SHP77 (cell line): ENCODE measurements at regions not wholly inside any gene's neighbourhood (a gene's known extent, or its start where the extent isn't known, plus 50 kb on each side); places are given as distances from the start of the nearest gene placed in this dataset.

Experiments
- DNase-seq, 2 experiments: peaks; one replicate each; lab custom pipeline; 2025; lab: John Stamatoyannopoulos, UW

GRCh38 chr10:4344492-4344994 lies 481.5 kb upstream of the AKR1E2 start:
- no peak for DNase-seq

DNA sequence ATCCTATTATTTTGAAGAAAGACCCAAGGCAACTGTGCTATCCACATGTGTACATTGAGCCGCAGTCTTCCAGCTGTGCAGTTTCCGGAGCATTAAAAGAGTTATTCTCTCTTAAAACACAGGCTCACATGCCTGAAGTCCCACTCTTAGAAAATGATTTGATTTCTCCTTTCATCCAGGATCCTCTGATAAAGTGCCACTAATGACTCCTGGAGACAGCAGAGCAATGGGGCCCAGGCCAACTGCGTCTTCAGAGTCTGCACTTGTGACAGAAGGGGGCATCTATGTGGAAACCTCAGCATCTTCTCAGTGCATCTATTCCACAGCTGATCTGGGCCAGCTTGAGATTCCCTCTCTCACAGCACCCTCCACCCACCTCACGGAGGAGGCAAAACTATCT lies 482.1 kb upstream of the AKR1E2 start:
- DNase-seq, result no peak

DNA sequence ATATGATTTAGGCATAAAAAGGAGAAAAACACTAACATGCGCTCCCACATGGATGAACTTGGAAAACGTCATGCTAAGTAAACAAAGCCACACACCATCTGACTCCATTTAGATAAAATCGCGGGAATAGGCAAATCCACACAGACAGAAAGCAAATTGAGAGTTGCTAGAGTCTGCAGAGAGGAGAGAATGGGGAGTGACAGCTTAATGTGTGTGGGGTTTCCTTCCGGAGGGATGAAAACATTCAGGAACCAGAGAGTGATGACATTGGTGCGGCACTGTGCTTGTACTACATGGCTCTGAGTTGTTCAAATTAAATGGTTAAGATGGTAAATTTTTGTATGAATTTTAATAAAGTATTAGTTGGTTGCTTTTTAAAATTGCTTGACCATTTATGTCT lies 482.9 kb upstream of the AKR1E2 start:
- DNase-seq, result no peak

DNA sequence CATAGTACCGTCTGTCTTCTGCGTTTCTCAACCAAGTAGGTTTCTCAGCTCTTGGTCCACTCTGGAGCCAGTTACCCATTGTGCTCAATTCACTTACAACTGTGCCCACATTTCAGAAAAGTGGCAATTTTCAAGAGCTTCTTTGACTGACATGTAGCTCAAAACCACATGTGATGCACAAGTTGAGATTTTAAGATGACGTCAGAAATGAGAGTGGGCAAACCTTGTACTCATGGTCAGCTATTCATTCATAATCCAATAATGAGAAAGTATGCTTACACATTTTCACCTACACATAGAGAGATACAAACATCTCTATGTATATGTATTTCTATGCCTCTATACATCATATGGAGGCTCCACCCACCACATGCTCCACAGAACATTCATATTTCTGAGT lies 487.2 kb upstream of the AKR1E2 start:
- no peak for DNase-seq

DNA sequence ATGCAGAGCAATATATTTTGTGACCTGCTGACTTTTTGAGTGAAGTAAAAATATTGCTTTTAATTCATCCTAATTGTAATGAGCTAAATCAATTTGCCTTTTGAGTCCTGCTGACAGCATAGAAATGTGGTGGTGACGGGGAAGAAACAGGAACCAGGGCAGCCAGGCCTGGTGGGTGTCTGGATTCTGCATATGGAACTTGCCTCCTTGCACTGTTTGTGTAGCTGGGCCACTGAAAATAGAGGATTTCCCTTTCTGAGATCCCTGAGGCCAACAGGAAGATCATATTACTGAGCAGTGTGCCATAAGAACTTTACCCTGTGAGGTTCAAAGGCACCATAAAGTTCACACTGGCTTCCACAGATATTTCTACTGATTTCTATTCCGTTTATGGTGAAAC lies 488.4 kb upstream of the AKR1E2 start:
- no peak for DNase-seq

DNA sequence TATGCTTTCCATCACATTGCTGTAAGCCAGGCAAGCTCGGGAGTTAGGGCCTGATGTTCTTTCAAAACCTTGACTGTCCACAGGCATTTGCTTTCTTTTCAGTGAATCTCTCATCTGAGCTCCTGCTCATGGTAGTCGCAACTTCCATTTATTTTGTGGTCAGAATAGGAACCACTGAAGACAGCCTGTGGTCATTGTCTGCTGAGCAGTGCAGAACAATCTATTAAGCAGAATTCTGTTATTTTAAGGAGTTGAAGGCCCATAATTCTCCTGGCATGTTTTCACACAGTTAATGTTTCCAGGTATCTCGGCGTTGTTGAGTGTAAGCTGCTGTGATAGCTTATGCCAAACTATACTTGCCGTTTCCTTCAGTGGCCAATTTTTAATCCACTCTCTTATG lies 491.1 kb upstream of the AKR1E2 start:
- no peak for DNase-seq

GRCh38 chr10:4334015-4334414 lies 492.0 kb upstream of the AKR1E2 start:
- no peak for DNase-seq

DNA sequence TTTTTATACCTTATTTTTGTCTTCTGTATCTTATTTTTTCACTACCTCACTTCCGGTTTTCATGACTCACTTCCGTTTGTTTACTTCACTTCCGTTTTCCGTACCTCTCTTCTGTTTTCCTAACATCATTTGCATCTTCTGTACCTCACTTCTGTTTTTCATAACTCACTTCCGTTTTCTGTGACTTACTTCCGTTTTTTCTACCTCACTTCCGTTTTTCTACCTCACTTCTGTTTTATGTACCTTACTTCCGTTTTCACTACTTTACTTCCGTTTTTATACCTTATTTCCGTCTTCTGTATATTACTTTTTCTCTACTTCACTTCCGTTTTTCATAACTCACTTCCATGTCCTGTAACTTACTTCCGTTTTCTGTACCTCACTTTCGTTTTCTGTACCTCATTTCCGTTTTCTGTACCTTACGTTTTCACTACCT lies 492.5 kb upstream of the AKR1E2 start:
- DNase-seq, result no peak

DNA sequence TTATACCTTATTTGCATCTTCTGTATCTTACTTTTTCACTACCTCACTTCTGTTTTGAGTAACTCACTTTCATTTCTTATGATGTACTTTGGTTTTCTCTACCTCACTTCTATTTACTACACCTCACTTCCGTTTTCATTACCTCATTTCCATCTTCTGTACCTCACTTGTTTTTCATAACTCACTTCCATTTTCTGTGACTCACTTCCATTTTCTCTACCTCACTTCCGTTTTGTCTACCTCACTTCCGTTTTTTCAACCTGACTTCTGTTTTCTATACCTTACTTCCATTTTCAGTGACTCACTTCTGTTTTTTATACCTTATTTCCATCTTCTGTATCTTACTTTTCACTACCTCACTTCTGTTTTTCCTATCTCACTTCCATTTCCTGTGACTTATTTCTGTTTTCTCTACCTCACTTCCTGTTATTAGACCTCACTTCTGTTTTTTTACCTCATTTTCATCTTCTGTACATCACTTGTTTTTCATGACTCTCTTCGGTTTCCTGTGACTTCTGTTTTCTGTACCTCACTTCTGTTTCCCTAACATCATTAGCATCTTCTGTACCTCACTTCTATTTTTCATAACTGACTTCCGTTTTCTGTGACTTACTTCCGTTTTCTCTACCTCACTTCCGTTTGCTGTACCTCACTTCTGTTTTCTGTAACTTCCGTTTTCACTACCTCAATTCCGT lies 493.1 kb upstream of the AKR1E2 start:
- DNase-seq, result no peak

- DNase-seq, result no peak
These were observed 494.9 kb upstream of the AKR1E2 start for GRCh38 chr10:4331150-4331549.

DNA sequence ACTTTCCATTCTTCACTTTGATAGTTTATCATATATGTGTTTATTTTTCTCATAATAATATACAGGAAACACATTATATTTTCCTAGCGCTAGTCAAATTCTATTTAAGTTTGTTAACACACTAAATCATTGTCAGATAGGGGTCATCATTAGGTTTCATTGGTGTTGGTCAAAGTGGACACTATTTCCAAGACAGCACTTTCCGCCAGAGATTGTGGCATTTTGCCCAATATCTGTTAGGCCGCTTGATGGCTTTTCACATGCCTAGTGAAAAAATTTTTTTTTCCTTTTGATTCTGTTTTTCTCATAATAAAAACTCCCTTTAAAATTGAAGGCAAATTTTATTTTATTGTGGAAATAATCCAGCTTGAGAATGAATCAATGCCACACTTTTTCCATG lies 495.4 kb upstream of the AKR1E2 start:
- no peak for DNase-seq

DNA sequence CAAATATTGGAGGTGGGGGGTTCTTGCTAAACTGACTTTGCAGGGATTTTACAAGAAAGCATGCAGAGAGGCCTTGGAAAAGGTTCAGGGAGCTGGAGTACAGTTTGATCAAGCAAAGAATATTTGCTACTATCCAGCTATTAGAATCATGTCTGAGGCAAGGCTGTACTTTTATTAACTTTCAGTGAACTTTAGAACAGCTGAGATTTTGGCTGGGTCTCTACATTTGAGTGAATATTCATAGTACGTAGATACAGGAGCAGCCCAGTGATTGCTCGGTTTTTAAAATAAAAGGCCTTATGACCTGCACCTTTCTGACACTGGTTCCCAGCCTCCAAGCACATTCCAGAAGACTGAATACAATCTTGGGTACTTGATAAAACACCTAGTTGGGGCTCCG lies 496.8 kb upstream of the AKR1E2 start:
- no peak for DNase-seq

DNA sequence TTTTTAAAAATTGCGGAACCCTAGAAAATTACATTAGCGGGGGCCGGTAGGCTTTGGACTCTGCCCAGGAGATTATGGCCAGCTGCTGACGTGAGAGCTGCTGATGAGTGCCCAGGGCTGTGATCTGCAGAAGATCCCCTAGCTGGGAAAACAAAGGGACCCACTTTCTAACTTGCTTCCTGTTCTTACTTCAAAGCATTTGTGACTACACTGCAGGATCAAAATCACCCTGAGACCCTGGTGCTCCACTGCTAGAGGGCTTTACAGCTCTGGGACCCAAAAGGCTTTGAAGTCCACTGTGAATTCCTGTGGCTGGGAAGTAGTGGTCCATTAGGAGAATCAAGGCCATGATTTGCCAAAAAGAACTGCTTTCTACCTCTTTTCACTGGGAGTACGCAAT lies 499.4 kb upstream of the AKR1E2 start:
- no peak for DNase-seq

GRCh38 chr10:4319870-4320367 lies 506.1 kb upstream of the AKR1E2 start:
- DNase-seq, result no peak

DNA sequence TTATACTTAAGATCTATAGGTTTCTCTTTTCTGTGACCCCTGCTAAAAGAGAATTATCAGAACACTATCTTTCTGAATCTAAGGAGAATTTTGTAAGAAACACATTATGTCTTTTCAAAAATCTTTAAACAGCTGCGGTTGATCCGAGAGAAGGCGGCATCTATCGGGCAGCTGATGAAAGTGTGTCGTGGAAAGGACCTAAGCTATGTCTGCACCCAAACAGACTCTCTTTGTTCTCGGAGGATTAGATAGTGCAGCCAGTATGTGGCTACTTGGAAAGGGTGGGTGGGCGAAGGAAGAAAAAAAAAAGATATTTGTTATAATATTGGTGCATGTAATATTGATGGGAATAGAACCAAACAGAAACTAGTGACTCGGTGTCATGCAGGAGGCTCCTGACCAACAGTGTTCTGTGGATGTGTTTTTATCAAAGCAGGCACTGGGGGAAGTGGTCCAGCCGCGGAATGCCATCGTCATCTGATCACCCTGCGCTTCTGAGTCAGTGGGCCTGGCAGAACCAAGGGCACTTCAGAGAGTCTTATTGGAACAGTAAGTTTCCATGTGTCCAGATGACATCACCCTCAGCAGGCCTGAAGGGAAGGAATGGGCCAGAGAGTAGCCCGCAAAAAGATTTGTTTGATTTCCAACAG lies 509.7 kb upstream of the AKR1E2 start:
- DNase-seq, result no peak

DNA sequence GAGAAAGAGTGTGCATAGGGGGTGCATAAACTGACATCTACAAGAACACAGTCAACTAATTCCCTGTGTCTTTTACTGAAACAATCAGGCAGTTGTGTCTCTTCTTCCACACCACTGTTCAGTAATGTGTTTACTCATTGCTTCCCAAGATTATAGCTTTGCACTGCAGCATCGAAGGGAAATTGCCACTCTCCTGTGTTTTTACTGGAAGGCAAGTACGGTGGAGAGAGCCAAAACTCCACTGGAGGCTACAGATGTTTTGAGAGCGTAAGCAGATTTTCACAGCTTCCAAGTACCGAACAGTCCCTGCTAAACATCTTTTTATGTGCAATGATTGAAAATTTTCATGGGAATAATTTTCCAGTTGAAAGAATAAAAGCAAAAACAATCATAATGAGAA lies 510.5 kb upstream of the AKR1E2 start:
- DNase-seq, result no peak

DNA sequence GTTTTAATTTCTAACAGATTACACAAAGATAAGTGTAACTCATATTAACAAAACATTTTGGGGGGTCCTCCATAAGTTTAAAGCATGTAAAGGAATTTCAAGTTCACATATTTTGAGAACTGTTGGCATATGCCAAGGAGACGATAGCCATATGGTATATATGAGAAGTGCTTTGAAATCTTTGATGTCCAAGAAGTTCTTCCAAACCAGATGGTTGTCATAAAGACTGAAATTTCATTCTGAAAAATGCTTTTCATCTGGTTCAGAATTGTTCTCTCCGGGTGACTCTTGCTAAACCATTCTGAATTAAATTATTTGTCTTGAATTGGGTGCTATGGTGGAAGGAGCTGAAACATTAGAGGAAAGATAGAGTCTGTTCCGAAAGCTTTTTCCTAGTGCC lies 513.0 kb upstream of the AKR1E2 start:
- DNase-seq, result no peak

DNA sequence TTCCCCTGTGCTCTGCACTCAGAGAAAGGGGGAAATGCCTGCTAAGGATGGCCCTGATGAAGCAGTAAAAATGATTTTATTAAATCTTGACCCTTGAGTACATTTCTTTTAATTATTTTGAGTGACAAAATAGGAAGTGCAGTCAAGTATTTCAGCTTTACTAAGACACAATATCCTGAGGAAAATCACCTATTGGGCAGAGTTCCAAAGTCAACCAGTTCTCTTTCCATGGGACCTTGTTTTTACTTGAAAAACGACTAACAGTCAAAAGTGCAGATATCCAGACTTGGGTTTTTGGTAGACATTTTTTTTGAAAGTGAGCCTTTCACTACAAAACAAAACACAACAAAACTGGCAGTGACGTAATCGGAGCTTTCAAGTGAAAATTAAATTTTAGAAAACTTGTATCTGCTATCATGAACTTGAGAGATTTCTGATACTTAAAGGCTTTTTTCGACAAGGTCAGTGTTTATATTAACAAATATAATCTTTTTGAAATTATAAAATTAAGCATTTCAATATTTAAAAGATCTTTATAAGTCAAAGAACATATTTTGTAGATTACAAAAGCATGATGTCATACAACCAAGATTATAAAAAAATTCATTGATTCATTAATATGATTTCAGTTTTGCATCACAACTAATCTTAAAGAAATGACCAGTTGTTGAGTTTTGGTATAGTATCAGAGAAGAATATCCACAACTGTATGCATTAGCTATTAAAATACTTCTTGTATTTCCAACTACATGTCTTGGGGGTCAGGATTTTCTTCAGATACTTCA lies 513.8 kb upstream of the AKR1E2 start:
- DNase-seq, result no peak

- no peak for DNase-seq
These were observed 515.8 kb upstream of the AKR1E2 start for GRCh38 chr10:4310172-4310571.

- DNase-seq, result no peak
These were observed 518.1 kb upstream of the AKR1E2 start for GRCh38 chr10:4307910-4308309.

DNA sequence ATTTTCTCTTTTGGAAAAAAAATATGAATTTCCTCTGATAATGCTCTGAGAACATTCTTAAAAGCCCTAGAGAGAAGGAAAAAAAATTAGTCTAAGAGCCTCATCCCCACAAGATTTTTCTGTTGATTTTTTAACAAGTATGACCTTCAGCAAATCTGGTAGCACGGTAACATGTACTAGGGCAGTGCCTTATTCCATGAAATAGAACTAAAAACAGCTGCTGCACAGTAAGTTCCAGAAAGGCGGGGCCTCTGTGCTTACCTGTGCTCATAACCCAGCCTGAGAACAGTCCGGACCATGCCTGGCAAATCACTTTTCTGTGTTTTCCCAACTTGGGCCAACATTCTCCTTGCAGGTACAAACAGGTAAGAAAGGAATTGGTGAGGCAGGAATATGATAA lies 519.1 kb upstream of the AKR1E2 start:
- DNase-seq, result no peak

- DNase-seq, result no peak
These were observed 518.0 kb upstream of the KLF6 start for GRCh38 chr10:4303045-4303444.
